DOHH2 (cell line): ENCODE measurements at regions not wholly inside any gene's neighbourhood (a gene's known extent, or its start where the extent isn't known, plus 50 kb on each side); places are given as distances from the start of the nearest gene placed in this dataset.

Experiments used
- EZH2phosphoT487 ChIP-seq: fragments of 200-600 bp; sonication (generic); IDR thresholded peaks from 2 replicates; pipeline ENCODE4 v1.6.1; 2017; ENCODE audit warnings: borderline replicate concordance, mild to moderate bottlenecking, antibody characterized with exemption, low read length, moderate library complexity, mixed read lengths
- TF ChIP-seq, protein P1 (sequence below): fragments of 200-600 bp; sonication (generic); IDR thresholded peaks from one replicate; pipeline ENCODE4 v1.5.1; 2014; ENCODE audit warnings: antibody characterized with exemption, mild to moderate bottlenecking, low read depth, low read length; ENCODE audit not compliant: poor library complexity, severe bottlenecking

DNA sequence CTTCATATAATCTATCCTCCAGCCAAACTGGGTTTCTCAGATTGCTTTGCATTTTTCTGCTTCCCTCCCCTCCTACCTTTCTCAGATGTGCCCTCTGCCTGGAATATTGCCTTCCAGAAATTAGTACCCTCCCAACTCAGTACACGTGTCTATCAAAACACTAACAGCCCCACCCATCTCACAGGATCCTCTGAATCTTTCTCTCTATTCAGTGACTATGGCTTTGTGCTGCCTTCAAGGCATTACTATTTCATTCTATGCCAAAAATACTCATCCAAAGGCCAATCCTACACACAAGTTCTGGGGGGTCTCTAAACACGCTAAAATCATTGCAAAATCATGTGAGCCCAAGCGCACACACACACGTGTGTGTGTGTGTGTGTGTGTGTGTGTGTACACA, 58.4 kb downstream of the ZNF281 start:
- TF ChIP-seq, protein P1, sequence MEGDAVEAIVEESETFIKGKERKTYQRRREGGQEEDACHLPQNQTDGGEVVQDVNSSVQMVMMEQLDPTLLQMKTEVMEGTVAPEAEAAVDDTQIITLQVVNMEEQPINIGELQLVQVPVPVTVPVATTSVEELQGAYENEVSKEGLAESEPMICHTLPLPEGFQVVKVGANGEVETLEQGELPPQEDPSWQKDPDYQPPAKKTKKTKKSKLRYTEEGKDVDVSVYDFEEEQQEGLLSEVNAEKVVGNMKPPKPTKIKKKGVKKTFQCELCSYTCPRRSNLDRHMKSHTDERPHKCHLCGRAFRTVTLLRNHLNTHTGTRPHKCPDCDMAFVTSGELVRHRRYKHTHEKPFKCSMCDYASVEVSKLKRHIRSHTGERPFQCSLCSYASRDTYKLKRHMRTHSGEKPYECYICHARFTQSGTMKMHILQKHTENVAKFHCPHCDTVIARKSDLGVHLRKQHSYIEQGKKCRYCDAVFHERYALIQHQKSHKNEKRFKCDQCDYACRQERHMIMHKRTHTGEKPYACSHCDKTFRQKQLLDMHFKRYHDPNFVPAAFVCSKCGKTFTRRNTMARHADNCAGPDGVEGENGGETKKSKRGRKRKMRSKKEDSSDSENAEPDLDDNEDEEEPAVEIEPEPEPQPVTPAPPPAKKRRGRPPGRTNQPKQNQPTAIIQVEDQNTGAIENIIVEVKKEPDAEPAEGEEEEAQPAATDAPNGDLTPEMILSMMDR: no peak
- TF ChIP-seq EZH2phosphoT487: no peak
